Medulla oblongata (tissue), 1 donor: ENCODE measurements at regions not wholly inside any gene's neighbourhood (a gene's known extent, or its start where the extent isn't known, plus 50 kb on each side); places are given as distances from the start of the nearest gene placed in this dataset.
A peak's percentile ranks its signal among the peaks of the same experiment; 100 is the strongest.

Source experiments
- DNase-seq: peaks from one replicate; pipeline ENCODE4 v3.0.0-alpha.2; 2015; ENCODE audit errors: extremely low spot score

GRCh38 chr3:109532257-109533216, 195.2 kb upstream of the DPPA4 start:
- peak; percentile 38 for DNase-seq

DNA sequence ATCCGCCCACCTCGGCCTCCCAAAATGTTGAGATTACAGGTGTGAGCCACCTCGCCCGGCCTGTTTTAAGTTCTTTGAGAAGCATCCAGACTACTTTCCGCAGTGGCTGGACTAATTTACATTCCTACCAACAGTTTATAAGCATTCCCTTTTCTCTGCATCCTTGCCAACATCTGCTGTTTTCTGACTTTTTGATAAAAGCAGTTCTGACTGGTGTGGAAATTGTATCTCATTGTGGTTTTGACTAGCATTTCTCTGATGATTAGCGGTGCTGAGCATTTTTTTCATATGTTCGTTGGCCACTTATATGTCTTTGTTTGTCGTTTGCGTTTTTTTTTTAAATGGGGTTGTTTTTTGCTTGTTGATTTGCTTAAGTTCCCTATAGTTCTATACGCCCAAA, 208.4 kb upstream of the DPPA4 start:
- DNase-seq = no peak

DNA sequence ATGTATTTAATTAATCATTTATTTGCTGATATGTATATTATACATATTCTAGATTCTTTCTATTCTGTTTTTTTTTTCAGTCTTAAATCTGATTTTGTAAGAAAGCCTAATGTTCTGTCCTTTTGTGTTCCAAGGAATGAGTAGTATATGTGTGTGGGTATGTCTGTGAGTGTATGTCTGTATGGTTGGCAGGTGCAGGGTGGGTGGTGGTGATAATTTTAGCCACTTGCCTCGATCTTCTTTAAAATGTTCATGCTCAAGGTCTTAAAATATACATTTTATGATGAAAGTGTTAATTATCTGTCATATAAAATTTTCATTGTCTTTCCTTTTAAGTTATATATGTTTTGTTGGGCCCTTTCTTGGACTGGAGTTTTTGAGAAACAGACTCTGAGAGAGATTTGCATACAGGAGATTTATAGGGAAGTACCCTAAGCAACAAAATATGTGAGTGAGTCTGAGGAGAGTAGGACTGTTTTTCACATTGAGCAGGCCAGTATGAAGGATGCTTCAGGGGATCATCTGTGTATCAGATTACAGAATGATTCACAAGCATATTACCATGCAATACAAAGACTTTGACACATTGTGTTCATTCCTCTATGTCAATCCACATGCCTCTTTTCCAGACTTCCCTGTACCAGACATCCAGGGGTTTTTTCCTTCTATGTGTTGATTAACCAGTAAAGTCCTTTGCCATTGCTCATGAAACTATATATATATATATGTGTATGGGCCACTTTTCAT, 211.0 kb upstream of the DPPA4 start:
- no peak for DNase-seq

DNA sequence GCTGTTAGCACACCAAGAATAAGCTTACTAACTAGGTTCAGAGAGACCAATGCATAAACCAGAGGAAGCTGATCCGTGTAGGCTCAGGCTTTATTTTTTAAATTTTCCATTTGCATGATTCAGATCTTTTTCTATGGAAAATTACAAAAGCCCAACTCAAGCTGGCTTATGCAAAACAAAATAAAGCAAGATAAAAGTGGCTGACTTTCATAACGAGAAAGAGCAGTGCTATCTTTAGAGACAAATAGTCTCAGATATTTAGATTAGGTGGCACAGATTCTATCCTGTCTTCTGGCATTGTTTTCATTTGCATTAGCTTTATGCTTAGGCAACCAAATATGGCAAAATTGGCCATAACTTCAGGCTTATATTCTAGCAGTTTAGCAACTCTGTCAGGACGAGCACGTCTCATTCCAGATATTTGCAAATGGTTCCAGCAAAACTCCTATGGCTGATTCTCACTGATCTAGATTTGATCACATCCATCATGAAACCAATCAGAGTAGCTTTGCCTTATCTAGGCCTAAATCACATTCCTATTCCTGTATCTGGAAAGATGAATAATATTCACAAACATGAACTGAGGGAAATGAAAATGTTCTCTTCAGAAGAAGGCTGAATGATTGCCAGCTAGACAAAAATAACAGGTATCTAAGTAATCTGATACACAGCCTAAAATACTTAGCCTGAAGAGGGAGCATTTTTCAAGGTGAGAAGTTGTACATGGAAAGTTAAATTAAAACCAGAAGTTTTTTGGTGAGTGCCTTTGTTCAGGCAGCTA, 216.4 kb upstream of the DPPA4 start:
- DNase-seq = no peak

- DNase-seq = peak; percentile 12
Measured at GRCh38 chr3:109559389-109559788, 222.0 kb upstream of the DPPA4 start.

- no peak for DNase-seq
Measured at GRCh38 chr3:109563149-109563548, 225.8 kb upstream of the DPPA4 start.

- no peak for DNase-seq
Measured at GRCh38 chr3:109569135-109569846, 231.9 kb upstream of the DPPA4 start.

DNA sequence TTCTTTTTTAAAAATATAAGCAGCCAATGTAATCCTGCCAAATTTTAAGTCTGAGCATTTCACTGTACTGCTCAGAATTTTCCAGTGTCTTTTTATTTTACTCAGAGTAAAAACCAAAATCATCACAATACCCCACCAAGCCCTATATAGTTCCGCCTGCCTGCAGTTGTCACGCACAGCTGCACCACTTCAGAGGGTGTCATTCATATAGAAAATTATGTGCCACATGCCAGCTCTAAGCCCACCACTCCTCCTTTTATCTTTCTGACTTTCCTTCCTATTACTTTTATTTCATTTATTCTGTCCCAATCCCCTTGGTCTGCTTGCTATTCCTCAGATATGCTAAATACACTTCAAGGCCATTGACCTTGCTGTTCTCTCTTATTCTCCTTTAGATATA, 233.1 kb upstream of the DPPA4 start:
- no peak for DNase-seq

GRCh38 chr3:109572301-109572700, 235.0 kb upstream of the DPPA4 start:
- DNase-seq = no peak

DNA sequence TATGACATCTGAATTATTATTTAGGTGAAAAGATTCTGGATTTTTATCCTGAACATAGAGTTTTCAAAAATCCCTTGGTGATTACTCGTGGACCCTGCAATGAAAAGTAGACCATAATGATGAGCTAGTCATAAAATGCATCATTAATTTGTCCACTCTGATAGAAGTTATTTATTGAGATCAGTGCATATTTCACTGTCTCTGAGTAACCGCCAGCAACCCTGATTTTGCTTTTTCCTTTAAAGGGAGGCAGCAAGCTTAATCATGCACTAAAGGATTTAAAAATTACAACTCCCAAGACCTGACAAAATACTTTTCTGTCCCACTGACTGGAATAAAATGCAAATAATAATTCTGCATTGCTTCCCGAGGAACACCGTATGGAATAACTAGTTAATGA, 259.6 kb upstream of the DPPA4 start:
- no peak for DNase-seq

DNA sequence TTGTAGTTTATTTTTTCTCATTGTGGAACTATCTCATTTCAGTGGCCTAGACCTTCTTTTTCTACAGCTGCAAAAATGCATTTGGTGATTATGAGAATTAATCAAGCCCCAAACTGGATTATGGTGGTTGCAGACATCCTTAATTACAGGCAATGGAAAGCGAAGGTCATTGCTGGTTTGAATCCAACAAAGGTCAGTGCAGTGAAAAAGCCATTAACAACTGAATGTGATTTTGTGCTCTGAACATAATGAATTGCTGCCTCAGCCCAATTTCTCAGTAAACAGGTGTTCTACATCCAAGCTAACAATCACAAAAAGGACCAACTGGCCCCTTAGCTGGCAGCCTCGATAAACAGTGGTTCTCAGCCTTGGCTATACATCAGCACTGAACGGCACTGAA, 260.1 kb upstream of the DPPA4 start:
- no peak for DNase-seq

DNA sequence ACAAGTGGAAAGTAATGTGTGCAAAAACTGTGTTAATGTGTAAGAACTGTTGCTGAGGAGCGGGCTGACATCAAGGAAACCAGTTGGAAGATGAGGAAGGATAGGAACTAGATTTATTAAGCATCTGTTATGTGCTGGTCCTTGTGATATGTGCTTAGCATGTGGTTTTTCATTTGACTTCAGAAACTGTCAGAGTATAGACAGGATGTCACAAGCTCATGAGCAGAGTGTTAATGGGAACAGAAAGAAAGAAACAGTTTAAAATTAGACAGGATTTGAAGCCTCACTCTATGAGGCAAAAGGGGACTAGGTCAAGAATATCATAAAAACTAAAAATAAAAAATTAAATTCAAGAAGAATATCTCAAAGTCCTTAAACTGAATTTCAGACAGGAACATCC, 270.6 kb upstream of the DPPA4 start:
- DNase-seq = no peak

DNA sequence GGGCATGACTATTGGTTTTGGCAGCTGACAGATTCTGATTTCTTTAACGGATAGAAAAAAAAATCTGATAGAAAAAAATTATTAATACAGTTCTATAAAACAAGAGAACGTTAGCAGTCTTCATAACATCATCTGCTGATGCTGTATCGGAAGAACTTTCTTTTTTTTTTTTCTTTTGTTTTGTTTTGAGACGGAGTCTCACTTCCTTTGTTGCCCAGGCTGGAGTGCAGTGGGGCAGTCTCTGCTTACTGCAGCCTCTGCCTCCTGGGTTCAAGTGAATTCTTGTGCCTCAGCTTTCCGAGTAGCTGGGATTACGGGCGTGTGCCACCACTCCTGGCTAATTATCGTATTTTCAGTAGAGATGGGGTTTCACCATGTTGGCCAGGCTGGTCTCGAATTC, 271.2 kb upstream of the DPPA4 start:
- DNase-seq = no peak

GRCh38 chr3:109618766-109619378, 281.5 kb upstream of the DPPA4 start:
- DNase-seq = no peak

DNA sequence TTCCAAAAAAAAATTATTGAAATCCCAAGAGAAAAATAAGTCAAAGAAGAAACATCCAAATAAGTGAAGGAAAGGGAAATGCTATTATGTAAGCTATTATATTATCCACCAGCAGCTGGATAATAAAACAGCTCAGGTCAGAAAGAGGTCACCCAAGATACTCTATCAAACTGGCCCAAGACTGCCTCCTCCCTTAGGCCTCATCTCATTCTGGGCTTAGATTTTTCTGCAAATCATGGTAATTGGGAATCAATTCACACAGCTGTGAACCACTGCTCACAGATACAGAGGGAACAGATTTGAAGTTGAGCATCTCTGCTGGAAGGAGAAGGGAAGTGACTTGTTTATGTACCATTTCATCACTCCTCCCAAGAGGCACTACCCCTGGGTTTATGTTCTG, 294.6 kb upstream of the DPPA4 start:
- DNase-seq = no peak

GRCh38 chr3:109640146-109640652, 302.9 kb upstream of the DPPA4 start:
- no peak for DNase-seq

- no peak for DNase-seq
Measured at GRCh38 chr3:109642025-109642424, 304.7 kb upstream of the DPPA4 start.

DNA sequence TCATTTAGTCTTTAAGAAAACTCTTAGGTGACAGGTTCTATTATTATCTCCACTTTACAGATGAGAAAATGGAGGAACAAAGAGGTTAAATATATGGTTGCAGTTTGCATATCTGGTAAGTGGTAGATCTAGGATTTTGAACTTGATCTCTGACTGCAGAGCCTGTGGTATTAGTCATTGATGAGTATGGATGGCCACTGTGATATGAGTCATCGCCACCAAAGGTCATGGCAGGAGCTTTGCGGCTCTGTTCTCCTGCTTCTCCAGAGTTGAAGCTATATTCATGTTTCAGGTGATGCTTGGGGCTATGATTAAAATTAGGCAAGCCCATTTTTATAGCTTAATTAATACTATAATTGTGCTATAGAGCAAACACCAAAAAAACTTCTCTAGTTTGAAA, 306.2 kb upstream of the DPPA4 start:
- no peak for DNase-seq

DNA sequence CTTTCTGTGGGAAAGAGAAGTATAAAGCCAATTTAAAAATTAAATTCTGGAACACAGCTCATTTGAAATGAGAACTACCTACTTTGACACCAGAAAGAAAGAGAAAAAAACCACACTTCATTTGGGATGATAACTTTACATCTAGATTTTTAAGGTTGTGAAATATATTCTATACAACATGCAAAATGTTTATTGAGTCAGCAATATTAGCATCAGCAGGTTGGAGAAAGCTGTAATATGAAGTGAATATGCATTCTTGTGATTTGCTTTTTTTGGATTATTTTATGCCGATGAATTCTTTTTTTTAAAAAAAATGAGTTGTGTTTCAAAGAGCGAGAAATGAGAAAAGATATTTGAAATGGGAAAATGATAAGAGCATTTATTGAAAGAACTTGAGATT, 307.0 kb upstream of the DPPA4 start:
- no peak for DNase-seq

DNA sequence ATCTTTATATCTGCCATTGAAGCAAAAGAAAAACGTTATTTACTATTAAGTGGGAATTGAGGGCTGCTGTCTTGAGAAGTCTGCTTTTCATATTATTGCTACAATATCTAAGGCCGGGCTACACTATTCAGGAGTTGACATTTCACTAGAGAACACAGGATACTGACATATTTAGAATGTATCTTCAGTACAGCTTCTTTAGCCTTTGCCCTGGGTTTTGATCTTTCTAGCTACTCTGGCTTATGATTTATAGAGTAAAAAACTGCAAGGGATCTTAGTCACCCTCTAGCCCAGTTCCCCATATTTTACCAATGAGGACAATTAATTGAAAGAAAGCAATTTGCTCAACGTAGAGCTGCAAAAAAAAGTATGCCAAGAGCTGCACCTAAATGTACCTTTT, 307.4 kb upstream of the DPPA4 start:
- no peak for DNase-seq

DNA sequence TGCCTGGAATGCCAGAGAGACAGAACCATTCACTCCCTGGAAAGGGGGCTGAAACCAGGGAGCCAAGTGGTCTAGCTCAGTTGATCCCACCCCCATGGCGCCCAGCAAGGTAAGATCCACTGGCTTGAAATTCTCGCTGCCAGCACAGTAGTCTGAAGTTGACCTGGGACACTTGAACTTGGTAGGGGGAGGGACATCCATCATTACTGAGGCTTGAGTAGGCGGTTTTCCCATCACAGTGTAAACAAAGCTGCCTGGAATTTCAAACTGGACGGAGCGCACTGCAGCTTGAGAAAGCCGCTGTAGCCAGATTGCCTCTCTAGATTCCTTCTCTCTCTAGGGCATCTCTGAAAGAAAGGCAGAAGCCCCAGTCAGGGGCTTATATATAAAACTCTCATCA, 310.7 kb upstream of the DPPA4 start:
- no peak for DNase-seq
